EL (cell line): ENCODE measurements at regions not wholly inside any gene's neighbourhood (a gene's known extent, or its start where the extent isn't known, plus 50 kb on each side); places are given as distances from the start of the nearest gene placed in this dataset.
A peak's percentile ranks its signal among the peaks of the same experiment; 100 is the strongest.
"Not testable (repeated sequence)": the region's sequence is repeated elsewhere in the genome, so short reads cannot be mapped to it uniquely, and the experiment has no call there.

Experiments
- DNase-seq: peaks from one replicate; pipeline ENCODE4 v3.0.0-alpha.2; 2016

DNA sequence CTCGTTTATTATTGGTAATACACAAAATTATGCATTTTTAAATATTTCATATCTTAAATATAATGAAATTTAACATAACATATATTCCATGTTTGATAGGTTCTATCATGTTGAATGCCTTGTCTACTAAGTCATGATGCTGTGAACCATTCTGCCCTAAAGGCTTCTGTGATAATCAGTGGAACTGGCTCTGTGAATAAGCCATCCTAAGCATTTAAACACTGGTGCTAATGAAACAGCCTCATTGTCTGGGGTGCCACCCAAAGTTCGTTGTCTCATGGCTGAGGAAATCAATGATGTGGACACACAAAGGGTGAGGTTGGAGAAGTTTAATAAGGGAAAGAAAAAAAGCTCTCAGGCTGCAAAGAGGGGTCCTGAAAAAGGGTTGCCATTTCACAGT, 264.7 kb upstream of the ZRANB2 start:
- no peak for DNase-seq

DNA sequence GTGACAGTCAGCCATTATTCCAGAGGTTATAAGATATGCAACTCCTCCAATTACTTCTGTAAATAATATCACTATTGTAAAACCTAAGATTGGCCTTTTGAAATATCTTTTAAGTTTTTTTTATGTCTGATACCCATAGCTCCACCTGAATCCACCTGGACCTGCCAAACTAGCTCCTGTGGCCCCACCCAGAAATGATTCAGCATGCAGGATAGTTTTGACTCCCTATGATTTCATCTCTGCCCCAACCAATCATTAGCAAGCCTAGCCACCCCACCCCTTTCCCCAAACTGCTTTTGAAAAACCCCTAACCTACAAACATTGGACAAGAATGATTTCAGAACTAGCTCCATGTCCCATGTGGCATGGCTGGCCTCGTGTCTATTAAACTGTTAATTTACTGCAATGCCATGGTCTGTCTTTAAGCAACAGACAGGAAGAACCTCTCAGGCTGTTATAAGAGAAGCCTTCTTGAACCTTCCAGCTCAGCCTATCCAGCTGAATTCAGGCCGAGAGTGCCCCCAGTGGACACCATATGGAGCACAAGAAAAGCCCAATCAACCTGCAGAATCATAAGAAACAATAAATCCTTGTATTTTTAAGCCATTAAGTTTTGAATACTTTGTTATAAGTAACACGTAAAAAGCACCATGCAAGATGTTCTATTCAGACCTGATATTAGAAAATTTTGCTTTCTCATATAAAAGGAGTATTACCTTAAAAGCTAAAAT, 263.0 kb upstream of the ZRANB2 start:
- DNase-seq: no peak

DNA sequence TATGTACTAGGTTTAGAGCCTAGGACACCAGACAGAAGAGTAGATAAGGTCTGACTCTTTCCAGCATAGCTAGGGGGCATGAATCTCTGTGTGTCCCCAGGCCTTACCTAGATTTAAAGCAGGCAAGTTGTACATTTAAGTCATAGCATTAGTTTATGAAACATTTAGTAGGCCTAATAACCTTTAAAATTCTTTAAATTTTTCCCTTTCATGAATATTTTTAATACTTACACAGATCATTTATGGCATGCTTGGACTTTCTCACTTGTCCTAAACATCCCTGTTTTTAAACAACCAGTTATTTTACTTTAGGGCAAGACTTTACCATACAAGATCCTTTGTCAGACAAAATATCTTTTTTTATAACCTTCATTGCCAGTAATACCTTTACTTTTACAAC, 258.4 kb upstream of the ZRANB2 start:
- peak; percentile 6 for DNase-seq

DNA sequence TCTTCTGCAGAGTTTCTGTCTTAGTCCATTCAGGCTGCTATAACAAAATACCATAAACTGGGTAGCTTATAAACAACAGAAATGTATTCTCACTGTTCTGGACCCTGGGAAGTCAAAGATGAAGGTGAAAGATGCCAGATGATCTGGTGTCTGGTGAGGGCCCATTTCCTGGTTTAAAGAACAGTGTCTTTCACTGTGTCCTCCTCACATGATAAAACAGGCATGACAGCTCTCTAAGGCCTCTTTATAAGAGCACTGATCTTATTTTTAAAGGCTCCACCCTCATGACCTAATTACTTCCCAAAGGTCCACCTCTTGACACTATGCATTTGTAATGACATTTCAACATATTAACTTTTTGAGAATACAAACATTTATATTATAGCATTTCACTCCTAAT, 250.2 kb upstream of the ZRANB2 start:
- no peak for DNase-seq

DNA sequence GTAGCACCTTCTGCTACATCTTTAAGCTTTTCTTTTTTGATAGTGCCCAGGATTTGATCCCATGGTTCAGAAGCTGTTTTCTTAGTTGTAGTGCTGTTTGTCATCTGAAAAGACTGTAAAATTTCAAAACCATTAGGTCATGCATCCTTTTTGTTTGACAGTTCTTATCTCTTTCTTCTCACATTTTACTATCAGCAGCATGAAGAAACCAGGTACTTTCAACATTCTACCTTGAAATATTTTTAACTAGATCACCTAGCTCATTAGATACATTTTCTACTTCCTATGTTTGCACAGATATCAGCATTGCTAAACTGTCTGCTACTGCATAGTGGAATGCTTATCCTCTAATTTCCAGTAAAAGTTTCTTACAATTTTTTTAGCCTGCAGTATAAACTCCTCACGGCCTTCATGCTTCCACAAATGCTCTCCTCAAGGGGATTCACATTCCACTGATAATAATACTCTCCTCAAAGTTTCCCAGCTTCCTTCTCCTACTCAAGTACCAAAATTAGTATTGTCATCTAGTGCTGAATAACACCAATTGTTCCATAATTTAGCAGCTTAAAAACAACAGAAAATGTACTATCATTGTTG, 243.9 kb upstream of the ZRANB2 start:
- DNase-seq: no peak

DNA sequence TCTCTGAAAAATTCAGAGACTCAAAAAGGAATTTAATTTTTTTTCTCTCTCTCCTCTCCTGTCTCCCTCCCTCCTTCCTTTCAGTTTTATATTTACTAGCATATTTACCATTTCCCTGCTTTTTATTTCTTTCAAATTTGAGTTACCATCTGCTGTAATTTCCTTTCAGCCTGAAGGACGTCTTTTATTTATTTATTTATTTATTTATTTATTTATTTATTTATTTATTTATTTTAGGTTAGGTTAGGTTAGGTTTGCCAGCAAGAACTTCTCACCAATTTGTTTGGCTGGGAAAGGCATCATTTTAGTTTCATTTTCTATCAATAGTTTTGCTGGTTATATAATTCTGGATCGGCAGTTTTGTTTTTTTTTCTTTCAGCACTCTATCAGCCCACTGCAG, 231.7 kb upstream of the ZRANB2 start:
- no peak for DNase-seq

DNA sequence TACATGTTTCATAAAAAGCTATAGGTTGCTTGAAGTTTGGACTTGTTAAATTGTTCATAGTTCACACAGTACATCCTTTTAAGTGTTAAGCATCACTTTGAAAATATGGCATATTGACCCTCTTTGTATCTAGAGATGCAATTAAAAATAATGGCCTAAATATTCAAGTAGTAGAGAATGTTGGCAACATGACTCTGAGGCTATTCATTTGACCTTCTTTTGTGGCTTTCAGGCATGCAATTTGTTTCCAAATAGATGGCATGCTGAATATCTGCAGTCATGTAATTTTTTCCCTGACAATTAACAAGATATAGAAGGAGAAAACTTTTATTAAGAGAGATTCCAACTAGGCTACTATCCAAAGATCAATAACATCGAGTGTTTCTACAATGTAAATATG, 230.5 kb upstream of the ZRANB2 start:
- DNase-seq: peak; percentile 16

DNA sequence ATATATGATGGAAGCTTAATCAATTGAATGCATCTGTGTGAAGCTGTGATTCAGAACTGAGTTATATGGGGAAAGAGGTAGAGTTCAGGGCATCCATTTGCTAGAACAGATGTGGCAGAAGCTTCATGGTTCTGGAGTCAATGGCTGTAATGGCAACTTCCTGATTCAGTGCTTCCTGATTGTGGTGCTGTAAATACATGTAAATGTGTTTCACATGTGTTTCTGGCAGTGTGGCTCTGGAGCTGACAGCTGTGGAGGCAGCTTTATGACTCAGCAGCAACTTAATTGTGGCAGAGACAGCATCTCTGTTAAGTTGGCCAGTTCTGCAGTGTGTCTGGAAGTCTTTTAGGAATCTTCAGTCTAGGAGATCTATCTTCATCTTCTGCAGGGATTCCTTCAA, 226.6 kb upstream of the ZRANB2 start:
- peak; percentile 55 for DNase-seq

DNA sequence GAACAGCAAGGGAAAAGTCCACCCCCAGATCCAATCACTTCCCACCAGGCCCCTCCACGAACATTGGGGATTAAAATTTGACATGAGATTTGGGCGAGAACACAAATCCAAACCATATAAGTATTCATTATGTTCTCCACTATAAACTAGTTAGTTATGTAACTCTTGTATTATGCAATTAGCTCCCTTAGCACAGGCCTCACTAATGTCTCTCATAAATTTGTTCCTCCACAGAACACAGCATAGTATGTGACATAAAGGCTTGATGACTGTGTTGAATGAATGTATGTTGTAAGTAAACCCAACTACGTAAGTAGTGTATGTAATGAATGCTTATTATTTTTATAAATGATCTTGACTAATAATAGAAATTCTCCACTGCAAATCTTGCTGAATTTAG, 223.3 kb upstream of the ZRANB2 start:
- no peak for DNase-seq

DNA sequence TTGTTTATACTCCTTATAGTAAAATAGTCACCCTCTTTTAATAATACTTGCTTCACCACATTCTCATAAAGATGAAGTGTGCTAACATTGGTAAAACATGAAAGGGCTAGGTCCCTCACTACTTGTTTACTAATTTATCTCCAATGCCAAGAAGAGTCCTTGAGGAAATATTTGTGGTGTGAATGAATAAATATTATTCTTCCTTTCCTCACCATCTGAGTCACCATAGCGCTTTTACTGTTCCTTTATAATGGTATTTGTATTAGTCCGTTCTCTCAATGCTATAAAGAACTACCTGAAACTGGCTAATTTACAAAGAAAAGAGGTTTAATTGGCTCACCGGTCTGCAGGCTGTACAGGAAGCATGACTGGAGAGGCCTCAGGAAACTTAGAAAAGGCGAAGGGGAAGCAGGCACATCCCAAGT, 222.8 kb upstream of the ZRANB2 start:
- DNase-seq: no peak

DNA sequence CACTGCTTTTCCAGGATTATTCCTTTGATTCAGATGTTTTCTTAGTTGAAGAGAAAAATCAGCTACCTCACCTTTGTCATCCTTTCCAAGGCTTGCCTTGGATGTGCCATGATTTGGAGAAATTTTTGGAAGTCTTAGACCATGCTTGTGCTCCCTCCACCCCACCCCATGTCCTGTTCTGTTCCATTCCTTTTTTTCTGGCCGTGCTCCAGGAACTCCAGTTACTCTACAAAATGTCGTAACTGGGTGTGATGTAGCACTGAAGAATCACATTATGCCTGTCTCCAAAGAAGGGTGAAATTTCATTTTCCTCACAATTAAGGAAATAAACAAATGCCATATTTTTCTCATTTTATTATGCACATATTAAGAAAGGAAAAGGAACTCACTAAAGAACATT, 217.8 kb upstream of the ZRANB2 start:
- no peak for DNase-seq

DNA sequence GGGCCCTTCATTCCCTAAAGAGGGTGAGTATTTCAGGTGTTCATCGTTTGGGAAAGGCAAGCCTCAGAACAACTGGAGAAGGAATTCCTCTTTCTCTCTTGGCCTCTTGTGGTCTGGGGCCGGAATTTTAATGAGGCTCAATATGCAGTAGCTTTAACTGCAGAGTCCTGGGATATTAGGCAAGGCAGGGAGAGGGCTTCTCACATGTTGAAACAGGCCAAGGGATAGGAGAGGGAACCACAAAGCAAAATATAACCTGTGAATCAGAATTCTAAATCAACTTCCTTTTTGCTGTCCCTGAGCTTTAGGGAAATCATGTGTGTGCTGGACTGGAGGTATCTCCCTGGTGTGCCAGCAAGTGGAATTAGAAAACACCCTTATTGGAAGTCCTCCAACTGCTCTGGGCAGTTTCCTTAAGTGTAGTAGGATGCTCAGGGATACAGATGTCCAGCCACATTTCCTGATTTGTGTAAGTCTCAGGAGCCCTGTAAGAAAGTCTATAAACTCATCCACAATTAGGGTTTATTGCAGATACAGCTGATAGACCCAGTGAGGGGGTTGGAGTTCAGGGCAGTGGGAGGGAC, 215.8 kb upstream of the ZRANB2 start:
- peak; percentile 18 for DNase-seq

DNA sequence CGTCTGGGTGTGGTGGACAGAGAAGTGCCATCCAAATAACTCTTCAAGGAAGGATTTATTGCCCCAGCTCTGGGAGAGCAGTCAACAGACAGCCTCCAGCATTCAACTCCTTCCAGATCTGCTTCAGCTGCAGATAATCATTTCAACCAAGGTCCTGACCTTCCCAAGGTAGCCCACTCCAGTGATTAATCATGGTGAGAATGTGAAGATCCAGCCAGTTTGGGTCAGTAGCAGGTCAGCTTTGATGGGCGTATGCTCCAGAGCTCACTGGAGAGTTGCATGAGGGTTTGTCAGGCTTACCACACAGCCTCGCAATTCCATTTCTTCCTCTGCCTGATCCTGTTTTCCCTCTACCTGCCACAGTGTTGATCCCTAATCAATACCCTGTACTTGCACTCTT, 214.5 kb upstream of the ZRANB2 start:
- DNase-seq: no peak

DNA sequence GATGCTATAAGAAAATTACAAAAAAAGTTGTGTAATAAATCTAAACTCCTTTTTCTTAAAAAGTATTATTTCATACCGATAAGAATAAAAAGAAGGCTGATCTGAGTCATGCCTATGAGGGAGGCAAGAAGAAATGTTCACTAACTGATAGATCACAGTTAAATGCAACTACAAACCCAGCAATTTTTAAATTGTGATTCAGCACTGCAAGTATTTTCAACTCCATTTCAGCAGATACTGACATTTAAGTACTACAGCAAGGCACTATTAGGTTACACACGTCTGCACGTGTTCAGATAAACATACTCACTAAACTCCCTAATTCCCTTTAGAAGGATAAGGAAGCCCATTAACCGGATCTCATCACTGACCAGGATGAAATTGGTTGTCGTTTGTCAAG, 213.3 kb upstream of the ZRANB2 start:
- no peak for DNase-seq

DNA sequence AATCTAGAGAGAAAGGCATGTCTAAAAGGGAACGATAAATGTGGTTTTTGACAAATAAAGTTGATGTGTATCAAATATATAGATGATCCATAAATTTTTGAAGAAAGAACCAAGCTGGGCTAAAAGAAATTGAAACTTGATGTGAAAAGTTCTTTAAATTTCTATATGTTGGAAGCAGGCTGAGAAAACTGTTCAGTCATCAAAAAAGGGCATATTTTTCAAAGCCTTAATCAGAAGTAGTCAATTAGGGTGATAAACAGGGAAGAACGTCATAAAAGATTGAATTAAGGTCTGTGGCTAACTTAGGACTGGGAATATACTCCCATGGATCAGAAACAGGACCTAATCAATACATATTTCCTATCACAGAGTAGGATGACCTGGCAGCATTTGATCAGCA, 211.4 kb upstream of the ZRANB2 start:
- DNase-seq: no peak

DNA sequence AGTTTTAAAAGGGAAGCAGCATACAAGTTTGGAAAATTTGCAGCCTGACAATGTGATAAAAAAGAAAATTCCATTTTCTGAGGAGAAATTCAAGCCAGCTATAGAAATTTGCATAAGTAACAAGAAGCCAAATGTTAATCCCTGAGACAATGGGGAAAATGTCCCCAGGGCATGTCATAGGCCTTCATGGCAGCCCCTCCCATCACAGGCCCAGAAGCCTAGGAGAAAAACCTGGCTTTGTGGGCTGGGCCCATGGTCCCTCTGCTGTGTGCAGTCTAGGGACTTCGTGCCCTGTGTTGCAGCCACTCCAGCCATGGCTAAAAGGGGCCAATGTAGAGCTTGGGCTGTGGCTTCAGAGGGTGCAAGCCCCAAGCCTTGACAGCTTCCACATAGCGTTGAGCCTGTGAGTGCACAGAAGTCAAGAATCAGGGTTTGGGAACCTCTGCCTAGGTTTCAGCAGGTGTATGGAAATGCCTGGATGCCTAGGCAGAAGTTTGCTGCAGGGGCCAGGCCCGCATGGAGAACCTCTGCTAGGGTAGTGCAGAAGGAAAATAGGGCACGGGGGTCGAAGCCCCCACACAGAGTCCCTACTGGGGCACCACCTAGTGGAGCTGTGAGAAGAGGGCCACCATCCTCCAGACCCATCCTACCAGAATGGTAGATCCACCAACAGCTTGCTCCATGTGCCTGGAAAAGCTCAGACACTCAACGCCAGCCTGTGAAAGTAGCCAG, 209.8 kb upstream of the ZRANB2 start:
- DNase-seq: not testable (repeated sequence)

DNA sequence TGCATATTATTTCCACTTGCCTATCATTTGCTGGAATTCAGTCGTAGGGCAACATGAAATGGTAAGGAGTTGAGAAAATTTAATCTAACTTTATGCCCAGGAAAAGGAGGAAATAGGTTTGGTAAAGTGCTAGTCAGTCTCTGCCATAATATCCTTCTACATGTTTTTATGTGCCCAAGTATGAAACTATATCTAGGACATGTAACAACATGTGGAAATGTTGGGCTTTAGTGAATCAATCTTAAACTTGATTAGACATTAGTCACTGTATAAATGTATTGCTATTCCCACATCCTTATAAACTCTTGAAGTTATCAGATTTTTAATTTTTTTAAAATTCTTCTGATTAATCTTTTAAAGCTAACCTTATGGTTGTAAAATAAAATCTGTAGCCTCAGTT, 204.7 kb upstream of the ZRANB2 start:
- DNase-seq: no peak

DNA sequence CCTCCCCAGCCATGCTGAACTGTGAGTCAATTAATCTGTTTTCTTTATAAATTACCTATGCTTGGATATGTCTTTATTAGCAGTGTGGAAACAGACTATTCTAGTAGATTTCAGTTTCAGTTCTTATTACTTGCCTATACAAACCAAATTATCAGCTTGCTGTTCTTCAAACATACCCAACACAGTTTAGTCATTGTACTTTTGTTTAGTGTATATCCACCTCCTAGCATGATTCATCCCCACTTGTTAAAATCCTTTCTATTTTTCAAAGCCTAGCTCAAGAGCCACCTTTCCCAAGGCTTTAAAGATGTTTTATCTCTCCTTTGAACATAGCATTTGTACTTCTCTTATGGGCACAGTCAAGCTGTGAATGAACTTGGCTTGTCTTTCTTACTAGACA, 195.6 kb upstream of the ZRANB2 start:
- no peak for DNase-seq

DNA sequence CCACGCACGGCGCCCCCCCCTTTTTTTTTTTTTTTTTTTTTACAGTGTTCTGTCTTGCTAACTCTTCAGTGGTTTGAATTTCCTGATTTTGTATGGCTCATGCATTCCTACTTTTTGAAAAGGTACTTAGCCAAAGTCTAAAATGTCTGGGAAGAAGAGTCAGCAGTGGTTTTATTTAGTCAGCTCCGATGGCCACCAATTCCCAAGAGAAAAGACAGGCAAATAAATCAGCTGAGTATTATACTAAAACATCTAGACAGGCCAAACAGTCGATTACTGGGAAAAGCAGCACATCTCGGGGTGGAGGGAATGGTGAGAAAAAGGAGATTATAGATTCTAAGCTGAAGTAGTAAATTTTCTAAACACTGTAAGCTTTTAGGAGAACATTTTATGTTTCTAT, 192.5 kb upstream of the ZRANB2 start:
- no peak for DNase-seq

DNA sequence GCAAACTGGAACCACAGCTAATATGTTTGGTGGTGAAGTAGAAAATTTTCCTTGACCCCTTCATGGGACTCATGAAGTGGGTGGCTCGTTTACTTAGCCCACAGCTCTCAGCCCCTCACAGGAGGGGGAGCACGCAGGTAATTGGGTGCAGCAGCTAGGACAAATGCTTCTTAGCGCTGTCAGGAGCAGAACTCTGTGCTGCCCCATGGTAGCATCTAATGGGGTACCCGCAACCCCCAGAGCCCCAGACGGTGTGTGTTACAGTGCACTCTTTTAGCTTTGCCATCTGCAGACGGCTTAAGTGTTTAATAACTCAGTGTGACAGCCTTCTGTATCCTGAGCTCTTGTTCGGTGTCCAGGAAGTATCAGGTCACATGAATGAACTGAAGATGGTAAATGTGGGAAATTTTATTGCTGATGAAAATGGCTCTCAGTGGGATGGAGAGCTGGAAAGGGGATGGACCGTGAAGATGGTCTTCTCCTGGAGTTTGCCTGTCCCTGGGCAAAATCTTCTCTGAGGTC, 189.6 kb upstream of the ZRANB2 start:
- DNase-seq: no peak

DNA sequence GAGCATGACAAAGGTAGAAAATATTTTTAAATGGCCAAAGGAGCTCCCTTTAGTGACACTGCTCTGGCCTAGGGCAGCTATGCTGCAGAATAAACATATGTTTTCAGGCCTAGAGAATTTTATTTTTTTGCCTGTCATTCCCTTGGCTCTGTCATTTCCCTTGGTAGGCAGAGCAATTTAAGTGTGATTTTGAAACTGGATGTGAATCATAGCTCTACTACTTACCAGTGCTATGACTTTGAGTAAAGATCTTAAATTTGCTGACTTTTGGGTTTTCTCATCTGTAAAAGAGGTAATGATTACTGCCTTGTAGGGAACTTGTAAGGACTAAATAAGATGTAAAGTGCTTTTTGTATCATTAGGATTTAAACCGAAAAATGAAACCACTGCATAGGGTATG, 189.0 kb upstream of the ZRANB2 start:
- DNase-seq: no peak

DNA sequence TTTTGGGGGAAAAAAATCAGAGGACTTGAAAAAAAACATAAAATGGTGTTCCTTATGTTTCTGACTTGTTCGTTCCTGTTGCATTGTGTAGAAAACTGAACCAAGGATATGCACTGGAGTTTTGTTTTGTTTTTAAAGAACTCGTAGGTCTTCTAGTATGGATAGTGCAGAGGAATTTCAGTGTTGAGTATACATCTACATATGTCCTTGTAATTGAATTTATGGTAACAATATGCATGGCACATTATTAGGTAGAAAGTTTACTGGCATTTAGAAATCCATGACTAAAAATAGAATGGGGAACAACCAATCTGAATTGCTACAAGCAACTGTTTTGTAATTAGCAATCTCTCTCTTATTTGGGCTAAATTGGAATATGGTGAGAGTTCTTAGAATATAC, 188.3 kb upstream of the ZRANB2 start:
- no peak for DNase-seq

DNA sequence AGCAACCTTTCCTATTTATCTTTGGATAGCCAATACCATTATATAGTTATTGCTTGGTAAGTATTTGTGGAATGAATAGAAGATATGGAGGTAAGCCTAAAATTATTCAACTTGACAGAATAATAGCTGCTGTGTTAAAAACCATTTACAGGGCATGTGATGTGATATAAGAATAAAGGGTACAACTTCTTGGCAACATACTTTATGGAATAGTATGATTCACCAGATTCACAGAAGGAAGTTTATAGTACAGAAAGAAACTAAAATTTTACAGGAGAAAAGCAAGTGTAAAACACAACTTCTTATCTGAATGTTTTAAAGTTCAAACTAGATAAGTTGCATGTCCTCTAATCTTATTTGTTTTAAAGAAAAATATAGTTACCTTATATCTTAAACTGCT, 186.4 kb upstream of the ZRANB2 start:
- DNase-seq: no peak

DNA sequence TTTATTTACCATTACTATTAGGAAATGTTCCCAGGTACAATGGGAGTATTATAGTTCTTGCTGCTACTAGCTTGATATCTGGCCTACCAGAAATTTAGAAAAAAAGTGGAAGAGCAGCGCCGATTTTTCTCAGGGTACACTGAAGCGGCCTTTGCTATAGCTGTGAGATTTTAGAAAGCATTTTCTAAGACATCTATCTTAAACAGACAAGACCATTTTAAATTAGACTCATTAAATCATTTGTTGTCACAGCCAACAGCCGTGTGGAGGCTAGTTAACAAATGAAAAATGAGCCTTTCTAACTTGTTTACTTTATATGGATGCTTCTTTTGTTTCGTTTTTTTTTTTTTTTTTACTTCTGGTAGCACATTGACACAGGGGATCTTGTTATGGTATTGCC, 183.2 kb upstream of the ZRANB2 start:
- DNase-seq: no peak
